Esophagus muscularis mucosa (tissue), 3 donors: ENCODE measurements at regions not wholly inside any gene's neighbourhood (a gene's known extent, or its start where the extent isn't known, plus 50 kb on each side); places are given as distances from the start of the nearest gene placed in this dataset.

Source experiments
- CTCF ChIP-seq, 3 experiments: fragments of 200-600 bp in 2 of 3; fragments of 450-650 bp in 1 of 3; sonication (generic) in 2 of 3; IDR thresholded peaks; one replicate each; pipeline ENCODE4 v1.5.1; 2017 to 2019; ENCODE audit warnings: antibody characterized with exemption in 3 of 3, mild to moderate bottlenecking in 2 of 3, moderate library complexity in 1 of 3
- POLR2AphosphoS5 ChIP-seq, 2 donors: sonication (generic); formaldehyde crosslinking; IDR thresholded peaks; one replicate each; pipeline ENCODE4 v1.6.1; 2017; ENCODE audit warnings: antibody characterized with exemption in 2 of 2

GRCh38 chr1:8097908-8098307 is 71.8 kb upstream of the ERRFI1 start:
- TF ChIP-seq POLR2AphosphoS5 (IDR thresholded peaks at IDR 0.05) (no peak), CTCF (IDR thresholded peaks at IDR 0.05) (no peak)
